Panc1 (cell line): ENCODE measurements at regions not wholly inside any gene's neighbourhood (a gene's known extent, or its start where the extent isn't known, plus 50 kb on each side); places are given as distances from the start of the nearest gene placed in this dataset.

ENCODE experiments used
- ATAC-seq: fragments of 200-7000 bp; cut with Tn5 transposase; 2 replicates; pipeline ENCODE4 v1.9.1; 2020; ENCODE audit warnings: mild to moderate bottlenecking, moderate library complexity
- BruUV-seq: library from RNA; stranded (reverse); fragments of 400-500 nt; replicated peaks from 2 replicates; lab custom pipeline; 2021; lab: Mats Ljungman, UMichigan
- CTCF ChIA-PET: fragments of 300-600 bp; sonication (Branson Sonifier 250); formaldehyde crosslinking; loops from one replicate; lab custom pipeline; 2022; ENCODE audit warnings: antibody characterized with exemption; lab: Charles Lee
- POLR2A ChIA-PET: fragments of 300-600 bp; sonication (Branson Sonifier 250); formaldehyde crosslinking; loops from one replicate; lab custom pipeline; 2022; ENCODE audit warnings: antibody characterized with exemption; lab: Charles Lee
- DNase-seq: peaks from one replicate; pipeline ENCODE4 v3.0.0-alpha.2; 2010; ENCODE audit warnings: low read depth, low spot score
- H3K27ac ChIP-seq: 2 replicates; pipeline ENCODE4 v1.5.1; 2011; ENCODE audit warnings: mild to moderate bottlenecking, low read length, inconsistent platforms
- H3K27me3 ChIP-seq: fragments of 200-500 bp; sonication (Bioruptor generic); 2 replicates; pipeline ENCODE4 v1.6.0; 2014; ENCODE audit warnings: low read length, inconsistent platforms; ENCODE audit not compliant: control insufficient read depth, insufficient read depth
- H3K36me3 ChIP-seq: fragments of 200-500 bp; sonication (Bioruptor generic); 2 replicates; pipeline ENCODE4 v1.5.1; 2014; ENCODE audit warnings: inconsistent platforms, mild to moderate bottlenecking, low read length, moderate library complexity; ENCODE audit not compliant: control insufficient read depth, insufficient read depth
- H3K4me1 ChIP-seq: 2 replicates; pipeline ENCODE4 v1.5.1; 2011; ENCODE audit warnings: inconsistent platforms, mild to moderate bottlenecking, low read length, moderate library complexity; ENCODE audit not compliant: control insufficient read depth, insufficient read depth
- H3K4me3 ChIP-seq, 2 experiments: 2 replicates each; pipeline ENCODE4 v1.5.1; 2011 to 2012; ENCODE audit warnings: low read depth in 2 of 2, low read length in 2 of 2, mild to moderate bottlenecking in 2 of 2, inconsistent platforms in 1 of 2, moderate library complexity in 1 of 2
- H3K9me3 ChIP-seq: fragments of 200-500 bp; sonication (Bioruptor generic); 2 replicates; pipeline ENCODE4 v1.5.1; 2014; ENCODE audit warnings: low read depth, mild to moderate bottlenecking, inconsistent platforms, low read length, moderate library complexity; ENCODE audit not compliant: control insufficient read depth, insufficient read depth
- POLR2AphosphoS5 ChIP-seq: IDR thresholded peaks from 2 replicates; pipeline ENCODE4 v1.6.1; 2012; ENCODE audit warnings: mild to moderate bottlenecking, low read depth, low read length, moderate library complexity
- REST ChIP-seq, 2 experiments: IDR thresholded peaks; 2 replicates each; pipeline ENCODE4 v1.6.1; 2011 to 2012; ENCODE audit warnings: low read depth in 2 of 2, control low read depth in 1 of 2, low read length in 1 of 2, mild to moderate bottlenecking in 1 of 2, moderate library complexity in 1 of 2; ENCODE audit not compliant: insufficient read depth in 1 of 2
- SIN3A ChIP-seq: IDR thresholded peaks from 2 replicates; pipeline ENCODE4 v1.6.1; 2012; ENCODE audit warnings: low read depth, mild to moderate bottlenecking, low read length, moderate library complexity, borderline replicate concordance; ENCODE audit not compliant: insufficient read depth
- TCF7L2 ChIP-seq: IDR thresholded peaks from 2 replicates; pipeline ENCODE4 v1.6.1; 2011; ENCODE audit warnings: mild to moderate bottlenecking, low read depth, low read length, inconsistent platforms
- in situ Hi-C: cut with HindIII; loops from 2 replicates; pipeline ENCODE4 v1.10.0; 2016; ENCODE audit warnings: low sequenced_read_pairs, low pct_unique_long_range_greater_than_20kb
- intact Hi-C: fragments of 100-400 bp; cut with micrococcal nuclease; formaldehyde crosslinking; loops from one replicate; pipeline ENCODE4 v1.10.0; 2022; ENCODE audit not compliant: unreplicated experiment
- TF ChIP-seq, protein P1 (sequence below): fragments of 450-650 bp; IDR thresholded peaks from 2 replicates; pipeline ENCODE4 v1.5.1; 2017; ENCODE audit warnings: mild to moderate bottlenecking

DNA sequence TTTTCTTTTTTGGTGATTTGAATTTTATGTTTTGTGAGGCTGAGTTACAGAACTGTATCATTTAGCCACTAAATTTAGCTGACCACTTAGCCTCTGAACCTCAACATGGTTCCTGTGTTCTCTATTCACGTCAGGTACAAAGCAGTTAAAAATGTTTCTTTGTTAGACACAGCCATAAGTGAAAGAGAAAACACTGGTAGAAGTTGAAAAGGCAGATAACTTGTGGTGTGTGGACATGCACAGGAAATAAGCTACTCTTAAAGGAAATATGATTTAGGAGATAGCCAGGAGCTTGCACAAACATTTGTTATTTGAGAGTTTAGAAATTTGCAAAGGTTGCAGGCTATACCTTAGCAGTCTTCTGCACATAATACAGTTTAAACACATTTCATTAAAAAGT lies 171.0 kb upstream of the RPS6KA3 start:
- Histone ChIP-seq H3K4me1 (no peaks in the 10 kb centered on the region), H3K36me3 (no peaks in the 10 kb centered on the region), H3K27me3 (no peaks in the 10 kb centered on the region), H3K4me3 (no peak overlapping the region), H3K9me3 (no peaks in the 10 kb centered on the region), H3K27ac (no peak overlapping the region)
- CTCF ChIA-PET: no interaction called here
- intact Hi-C loops: no loop called here
- no TSS peak for BruUV-seq
- in situ Hi-C loops: no loop called here
- ATAC-seq (no peak), DNase-seq (no peak)
- no peak for TF ChIP-seq POLR2AphosphoS5
- no peak for TF ChIP-seq TCF7L2
- TF ChIP-seq REST (IDR thresholded peaks at IDR 0.05; ENCODE audit: insufficient read depth in 1 of 2, low read depth in 2 of 2, low read length in 1 of 2): no peak
- no peak for TF ChIP-seq SIN3A
- TF ChIP-seq, protein P1, sequence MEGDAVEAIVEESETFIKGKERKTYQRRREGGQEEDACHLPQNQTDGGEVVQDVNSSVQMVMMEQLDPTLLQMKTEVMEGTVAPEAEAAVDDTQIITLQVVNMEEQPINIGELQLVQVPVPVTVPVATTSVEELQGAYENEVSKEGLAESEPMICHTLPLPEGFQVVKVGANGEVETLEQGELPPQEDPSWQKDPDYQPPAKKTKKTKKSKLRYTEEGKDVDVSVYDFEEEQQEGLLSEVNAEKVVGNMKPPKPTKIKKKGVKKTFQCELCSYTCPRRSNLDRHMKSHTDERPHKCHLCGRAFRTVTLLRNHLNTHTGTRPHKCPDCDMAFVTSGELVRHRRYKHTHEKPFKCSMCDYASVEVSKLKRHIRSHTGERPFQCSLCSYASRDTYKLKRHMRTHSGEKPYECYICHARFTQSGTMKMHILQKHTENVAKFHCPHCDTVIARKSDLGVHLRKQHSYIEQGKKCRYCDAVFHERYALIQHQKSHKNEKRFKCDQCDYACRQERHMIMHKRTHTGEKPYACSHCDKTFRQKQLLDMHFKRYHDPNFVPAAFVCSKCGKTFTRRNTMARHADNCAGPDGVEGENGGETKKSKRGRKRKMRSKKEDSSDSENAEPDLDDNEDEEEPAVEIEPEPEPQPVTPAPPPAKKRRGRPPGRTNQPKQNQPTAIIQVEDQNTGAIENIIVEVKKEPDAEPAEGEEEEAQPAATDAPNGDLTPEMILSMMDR: no peak
- POLR2A ChIA-PET: no interaction called here

GRCh38 chrX:20435913-20436312 lies 169.2 kb upstream of the RPS6KA3 start:
- POLR2A ChIA-PET: no interaction called here
- H3K27me3 ChIP-seq: no peaks in the 10 kb centered on the region
- in situ Hi-C loops (no loop called here), intact Hi-C loops (no loop called here)
- H3K9me3 ChIP-seq: no peaks in the 10 kb centered on the region
- DNase-seq (no peak), ATAC-seq (no peak)
- TF ChIP-seq TCF7L2 (no peak), SIN3A (no peak), REST (IDR thresholded peaks at IDR 0.05; ENCODE audit: insufficient read depth in 1 of 2, low read depth in 2 of 2, low read length in 1 of 2) (no peak), POLR2AphosphoS5 (no peak)
- TF ChIP-seq, protein P1: no peak
- no peak overlapping the region for H3K27ac ChIP-seq
- BruUV-seq: no TSS peak
- no peaks in the 10 kb centered on the region for H3K36me3 ChIP-seq
- H3K4me3 ChIP-seq: no peak overlapping the region
- H3K4me1 ChIP-seq: no peaks in the 10 kb centered on the region
- CTCF ChIA-PET: no interaction called here
